Tibial nerve (tissue), 4 donors: ENCODE measurements at regions not wholly inside any gene's neighbourhood (a gene's known extent, or its start where the extent isn't known, plus 50 kb on each side); places are given as distances from the start of the nearest gene placed in this dataset.
A peak's percentile ranks its signal among the peaks of the same experiment; 100 is the strongest.

Experiments used
- DNase-seq, 2 donors: peaks; one replicate each; pipeline ENCODE4 v3.0.0-alpha.2; 2019; ENCODE audit warnings: low spot score in 2 of 2
- H3K27ac ChIP-seq, 4 donors: fragments of 200-600 bp; sonication (generic) in 3 of 4; one replicate each; pipeline ENCODE4 v1.5.1; 2017 to 2019; ENCODE audit warnings: mild to moderate bottlenecking in 1 of 4
- H3K27me3 ChIP-seq, 2 donors: fragments of 200-600 bp; sonication (generic) in 1 of 2; one replicate each; pipeline versions ENCODE4 v1.5.1 to v1.6.0; 2017 to 2019
- H3K36me3 ChIP-seq, 3 donors: fragments of 200-600 bp; sonication (generic); one replicate each; pipeline ENCODE4 v1.5.1; 2018 to 2019
- H3K4me1 ChIP-seq, 4 donors: fragments of 200-600 bp; sonication (generic) in 3 of 4; one replicate each; pipeline ENCODE4 v1.5.1; 2017 to 2019
- H3K4me3 ChIP-seq, 4 donors: fragments of 200-600 bp; sonication (generic) in 3 of 4; one replicate each; pipeline ENCODE4 v1.5.1; 2017 to 2019; ENCODE audit warnings: mild to moderate bottlenecking in 1 of 4, moderate library complexity in 1 of 4
- H3K9me3 ChIP-seq, 4 donors: fragments of 200-600 bp; sonication (generic) in 3 of 4; one replicate each; pipeline ENCODE4 v1.5.1; 2017 to 2019
- EP300 ChIP-seq, 2 donors: sonication (generic); formaldehyde crosslinking; IDR thresholded peaks; one replicate each; pipeline ENCODE4 v1.6.1; 2017; ENCODE audit warnings: antibody characterized with exemption in 2 of 2, mild to moderate bottlenecking in 1 of 2
- POLR2A ChIP-seq, 2 donors: fragments of 450-650 bp; IDR thresholded peaks; one replicate each; pipeline ENCODE4 v1.6.1; 2017; ENCODE audit warnings: antibody characterized with exemption in 2 of 2, mild to moderate bottlenecking in 2 of 2, moderate library complexity in 2 of 2
- WGBS, 2 donors: methylation state at CpG; one replicate each; pipeline ENCODE4 v1.1.5; 2018; 5-methylcytosine and 5-hydroxymethylcytosine counted together
- TF ChIP-seq, protein P1 (sequence below), 5 experiments: fragments of 200-600 bp in 3 of 5; fragments of 450-650 bp in 2 of 5; sonication (generic) in 3 of 5; IDR thresholded peaks; one replicate each; pipeline ENCODE4 v1.5.1; 2016 to 2019; ENCODE audit warnings: antibody characterized with exemption in 5 of 5, mild to moderate bottlenecking in 3 of 5, moderate library complexity in 2 of 5

DNA sequence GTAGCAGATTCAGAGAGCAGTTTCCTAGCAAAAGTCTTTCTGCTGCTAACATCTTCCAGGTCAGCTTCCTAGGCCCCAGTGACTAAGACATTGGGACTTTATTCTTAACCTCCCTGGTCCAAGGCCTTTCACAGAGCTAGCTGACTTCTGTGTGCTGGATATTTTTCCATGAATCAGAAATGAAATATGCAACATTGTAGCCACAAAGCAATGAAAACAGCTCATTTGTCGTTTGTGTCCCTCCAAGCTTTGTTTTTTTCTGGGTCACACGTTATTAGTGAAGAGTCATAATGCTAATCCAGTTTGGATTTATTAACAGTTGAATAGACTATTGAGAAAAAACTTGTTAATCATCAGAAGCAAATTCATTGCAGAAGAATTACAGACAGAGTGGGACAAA lies 82.4 kb downstream of the ARF6 start:
- WGBS, 2 donors: 25 to 36% methylated on average over 2 of the region's 2 CpGs
- no peaks in the 10 kb centered on the region for H3K36me3 ChIP-seq
- H3K4me3 ChIP-seq: no peak overlapping the region
- H3K9me3 ChIP-seq: no peaks in the 10 kb centered on the region
- no peak for DNase-seq
- no peaks in the 10 kb centered on the region for H3K27me3 ChIP-seq
- no peak for TF ChIP-seq POLR2A (IDR thresholded peaks at IDR 0.05)
- TF ChIP-seq, protein P1, sequence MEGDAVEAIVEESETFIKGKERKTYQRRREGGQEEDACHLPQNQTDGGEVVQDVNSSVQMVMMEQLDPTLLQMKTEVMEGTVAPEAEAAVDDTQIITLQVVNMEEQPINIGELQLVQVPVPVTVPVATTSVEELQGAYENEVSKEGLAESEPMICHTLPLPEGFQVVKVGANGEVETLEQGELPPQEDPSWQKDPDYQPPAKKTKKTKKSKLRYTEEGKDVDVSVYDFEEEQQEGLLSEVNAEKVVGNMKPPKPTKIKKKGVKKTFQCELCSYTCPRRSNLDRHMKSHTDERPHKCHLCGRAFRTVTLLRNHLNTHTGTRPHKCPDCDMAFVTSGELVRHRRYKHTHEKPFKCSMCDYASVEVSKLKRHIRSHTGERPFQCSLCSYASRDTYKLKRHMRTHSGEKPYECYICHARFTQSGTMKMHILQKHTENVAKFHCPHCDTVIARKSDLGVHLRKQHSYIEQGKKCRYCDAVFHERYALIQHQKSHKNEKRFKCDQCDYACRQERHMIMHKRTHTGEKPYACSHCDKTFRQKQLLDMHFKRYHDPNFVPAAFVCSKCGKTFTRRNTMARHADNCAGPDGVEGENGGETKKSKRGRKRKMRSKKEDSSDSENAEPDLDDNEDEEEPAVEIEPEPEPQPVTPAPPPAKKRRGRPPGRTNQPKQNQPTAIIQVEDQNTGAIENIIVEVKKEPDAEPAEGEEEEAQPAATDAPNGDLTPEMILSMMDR (IDR thresholded peaks at IDR 0.05): no peak
- peak in 1 of 2 donors; percentile 73 for TF ChIP-seq EP300 (IDR thresholded peaks at IDR 0.05)
- H3K4me1 ChIP-seq: peaks cover 0 to 59% (median 52%) of the 10 kb centered on the region in 4 donors
- H3K27ac ChIP-seq: peak overlapping the region; percentile 3 to 92 (median 69)

DNA sequence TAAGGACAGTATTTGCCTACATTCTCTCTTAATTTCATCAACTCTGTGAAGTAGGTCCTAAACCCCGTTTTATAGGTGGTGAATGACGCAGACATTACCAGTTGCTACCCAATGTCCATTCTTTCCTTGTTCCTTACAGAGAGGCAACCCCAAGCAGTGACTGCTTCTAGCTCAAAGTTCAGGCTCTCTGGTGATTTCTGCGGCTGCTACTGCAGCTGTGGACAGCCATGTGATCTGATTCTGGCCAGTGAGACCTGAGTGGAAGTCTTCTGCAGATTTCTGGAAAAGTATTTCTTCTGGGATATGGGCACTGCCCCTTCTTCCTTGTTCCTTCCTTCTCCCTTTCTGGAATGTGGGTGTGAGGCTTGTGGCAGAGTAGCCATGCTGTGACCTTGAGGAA lies 82.9 kb downstream of the ARF6 start:
- no peaks in the 10 kb centered on the region for H3K27me3 ChIP-seq
- WGBS, 2 donors: 46 to 66% methylated on average over 3 of the region's 3 CpGs
- no peak for DNase-seq
- H3K27ac ChIP-seq: peak overlapping the region; percentile 3 to 92 (median 69)
- no peaks in the 10 kb centered on the region for H3K9me3 ChIP-seq
- peaks cover 0 to 53% (median 48%) of the 10 kb centered on the region in 4 donors for H3K4me1 ChIP-seq
- TF ChIP-seq EP300 (IDR thresholded peaks at IDR 0.05) (no peak), POLR2A (IDR thresholded peaks at IDR 0.05) (no peak)
- TF ChIP-seq, protein P1 (IDR thresholded peaks at IDR 0.05): no peak
- H3K4me3 ChIP-seq: no peak overlapping the region
- no peaks in the 10 kb centered on the region for H3K36me3 ChIP-seq

DNA sequence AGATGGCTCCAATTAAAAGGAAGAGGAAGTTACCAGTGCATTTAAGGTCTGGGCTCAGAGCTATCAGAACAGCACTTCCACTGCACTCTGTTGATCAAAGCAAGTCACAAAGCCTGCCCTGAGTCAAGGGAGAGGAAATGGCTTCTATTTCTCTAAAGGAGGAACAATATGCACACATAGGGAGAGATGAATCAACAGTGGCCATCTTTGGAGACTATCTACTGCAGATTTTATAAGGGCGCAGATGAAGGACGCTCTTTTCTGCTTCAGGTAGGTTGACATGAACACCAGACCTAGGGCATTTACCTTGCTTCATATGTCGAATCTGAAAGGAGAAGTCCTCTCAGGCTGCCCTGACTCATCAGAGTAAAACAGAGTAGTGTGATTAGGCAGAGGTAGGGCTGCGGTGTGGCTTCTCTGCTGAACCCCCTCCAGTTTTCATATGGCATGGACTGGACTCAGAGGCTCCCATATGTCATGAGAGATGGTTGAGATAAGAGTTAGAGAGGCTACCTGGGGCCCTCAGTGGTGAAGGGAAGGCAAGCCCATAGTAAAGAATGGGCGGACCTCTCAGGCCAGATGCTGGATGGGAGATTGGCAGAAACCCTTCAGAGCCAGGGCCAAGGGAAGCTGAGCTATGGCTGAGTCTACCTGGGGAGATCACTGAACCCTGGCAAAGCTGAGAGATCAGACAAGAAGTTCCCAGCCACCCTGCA lies 84.4 kb downstream of the ARF6 start:
- TF ChIP-seq EP300 (IDR thresholded peaks at IDR 0.05) (no peak), POLR2A (IDR thresholded peaks at IDR 0.05) (no peak)
- TF ChIP-seq, protein P1 (IDR thresholded peaks at IDR 0.05): no peak
- Histone ChIP-seq H3K27ac (peak overlapping the region in 3 of 4 donors; percentile 39 to 92 (median 70)), H3K27me3 (no peaks in the 10 kb centered on the region), H3K4me3 (no peak overlapping the region), H3K9me3 (no peaks in the 10 kb centered on the region), H3K36me3 (no peaks in the 10 kb centered on the region), H3K4me1 (peaks cover 0 to 40% (median 39%) of the 10 kb centered on the region in 4 donors)
- DNase-seq: no peak
- 90 to 91% methylated on average over 5 of the region's 5 CpGs for WGBS, 2 donors

DNA sequence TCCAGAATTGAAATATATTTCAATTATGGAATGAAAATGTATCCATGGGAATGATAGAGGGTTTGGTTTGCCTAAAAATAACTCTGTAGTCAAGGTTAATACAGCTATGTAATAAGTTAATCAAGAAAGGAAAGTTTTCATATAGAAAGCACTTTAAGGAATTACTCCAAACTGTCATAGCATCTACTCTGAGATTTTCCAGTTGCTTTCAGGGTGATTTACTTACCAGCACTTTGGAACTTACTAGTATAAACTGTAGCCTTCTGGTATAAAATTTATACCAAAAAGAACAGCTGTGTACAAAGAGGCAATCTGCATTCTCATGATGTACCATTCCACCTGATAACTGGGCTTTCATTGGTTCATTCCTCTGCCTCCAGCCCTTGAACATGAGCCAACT lies 87.1 kb downstream of the ARF6 start:
- Histone ChIP-seq H3K4me3 (no peak overlapping the region), H3K36me3 (no peaks in the 10 kb centered on the region), H3K4me1 (peaks cover 0 to 25% (median 21%) of the 10 kb centered on the region in 4 donors), H3K27me3 (no peaks in the 10 kb centered on the region), H3K27ac (peak overlapping the region in 1 of 4 donors; percentile 0), H3K9me3 (no peaks in the 10 kb centered on the region)
- TF ChIP-seq POLR2A (IDR thresholded peaks at IDR 0.05) (no peak), EP300 (IDR thresholded peaks at IDR 0.05) (no peak)
- TF ChIP-seq, protein P1 (IDR thresholded peaks at IDR 0.05): no peak
- DNase-seq: no peak

DNA sequence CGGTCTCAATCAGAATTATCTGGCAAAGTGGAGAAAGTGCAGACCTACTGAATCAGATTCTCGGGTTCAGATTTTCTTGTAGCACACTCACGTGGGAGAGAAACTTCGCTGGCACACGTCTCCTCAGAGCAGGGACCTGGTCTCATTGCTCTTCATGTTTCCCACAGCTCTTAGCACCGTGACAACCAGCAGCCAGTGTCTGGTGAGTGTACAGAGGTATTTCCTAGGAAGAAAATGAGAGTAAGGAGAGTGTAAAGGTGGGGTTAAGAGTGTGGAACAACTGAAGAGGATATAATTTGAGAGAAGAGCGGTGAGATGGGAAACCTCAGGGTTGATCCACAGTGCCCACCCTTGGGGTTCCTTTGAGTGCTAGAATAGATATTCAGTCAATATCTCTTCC lies 89.2 kb downstream of the ARF6 start:
- peak overlapping the region in 2 of 4 donors; percentile 18 to 38 for H3K4me3 ChIP-seq
- H3K4me1 ChIP-seq: peaks cover 0 to 12% (median 11%) of the 10 kb centered on the region in 4 donors
- no peak for DNase-seq
- no peaks in the 10 kb centered on the region for H3K36me3 ChIP-seq
- TF ChIP-seq EP300 (IDR thresholded peaks at IDR 0.05): no peak
- TF ChIP-seq, protein P1 (IDR thresholded peaks at IDR 0.05): no peak
- TF ChIP-seq POLR2A (IDR thresholded peaks at IDR 0.05): no peak
- H3K9me3 ChIP-seq: no peaks in the 10 kb centered on the region
- H3K27ac ChIP-seq: peak overlapping the region in 2 of 4 donors; percentile 51 to 70
- 71 to 79% methylated on average over 7 of the region's 7 CpGs for WGBS, 2 donors
- no peaks in the 10 kb centered on the region for H3K27me3 ChIP-seq
